AG09319 (cell line): ENCODE measurements at regions not wholly inside any gene's neighbourhood (a gene's known extent, or its start where the extent isn't known, plus 50 kb on each side); places are given as distances from the start of the nearest gene placed in this dataset.

Experiments used
- DNase-seq: peaks from one replicate; pipeline ENCODE4 v3.0.0-alpha.2; 2010; ENCODE audit warnings: low read depth; ENCODE audit errors: extremely low read depth
- TF ChIP-seq, protein P1 (sequence below): IDR thresholded peaks from 2 replicates; pipeline ENCODE4 v1.5.1; 2011; ENCODE audit warnings: low read depth, mild to moderate bottlenecking, inconsistent platforms, low read length, moderate library complexity

- no peak for DNase-seq
- TF ChIP-seq, protein P1, sequence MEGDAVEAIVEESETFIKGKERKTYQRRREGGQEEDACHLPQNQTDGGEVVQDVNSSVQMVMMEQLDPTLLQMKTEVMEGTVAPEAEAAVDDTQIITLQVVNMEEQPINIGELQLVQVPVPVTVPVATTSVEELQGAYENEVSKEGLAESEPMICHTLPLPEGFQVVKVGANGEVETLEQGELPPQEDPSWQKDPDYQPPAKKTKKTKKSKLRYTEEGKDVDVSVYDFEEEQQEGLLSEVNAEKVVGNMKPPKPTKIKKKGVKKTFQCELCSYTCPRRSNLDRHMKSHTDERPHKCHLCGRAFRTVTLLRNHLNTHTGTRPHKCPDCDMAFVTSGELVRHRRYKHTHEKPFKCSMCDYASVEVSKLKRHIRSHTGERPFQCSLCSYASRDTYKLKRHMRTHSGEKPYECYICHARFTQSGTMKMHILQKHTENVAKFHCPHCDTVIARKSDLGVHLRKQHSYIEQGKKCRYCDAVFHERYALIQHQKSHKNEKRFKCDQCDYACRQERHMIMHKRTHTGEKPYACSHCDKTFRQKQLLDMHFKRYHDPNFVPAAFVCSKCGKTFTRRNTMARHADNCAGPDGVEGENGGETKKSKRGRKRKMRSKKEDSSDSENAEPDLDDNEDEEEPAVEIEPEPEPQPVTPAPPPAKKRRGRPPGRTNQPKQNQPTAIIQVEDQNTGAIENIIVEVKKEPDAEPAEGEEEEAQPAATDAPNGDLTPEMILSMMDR = no peak
Measured at GRCh38 chr3:182305881-182306665, 487.2 kb upstream of the ATP11B start.

GRCh38 chr3:182308328-182308727, 485.0 kb upstream of the ATP11B start:
- no peak for DNase-seq
- TF ChIP-seq, protein P1 = no peak

DNA sequence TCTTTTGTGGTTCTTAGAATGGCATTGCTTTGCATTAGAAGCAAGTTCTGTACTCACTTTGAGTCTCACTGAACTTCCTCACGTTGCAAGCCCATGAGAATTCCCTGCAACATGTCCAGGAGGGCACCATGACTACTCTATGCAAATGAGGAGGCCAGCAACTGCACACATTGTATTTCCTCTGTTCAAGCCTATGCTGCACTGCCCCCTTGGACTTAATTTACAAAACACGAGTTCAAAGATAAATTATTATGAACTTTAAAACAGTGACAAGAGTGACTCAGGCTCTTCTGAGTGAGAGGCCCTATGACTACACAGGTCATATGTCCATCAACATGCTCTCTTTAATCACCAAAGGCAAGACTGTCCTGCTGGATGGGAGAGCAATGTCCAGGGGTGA, 484.2 kb upstream of the ATP11B start:
- no peak for DNase-seq
- TF ChIP-seq, protein P1 = no peak

GRCh38 chr3:182315313-182315712, 478.0 kb upstream of the ATP11B start:
- TF ChIP-seq, protein P1 = no peak
- no peak for DNase-seq

- TF ChIP-seq, protein P1 = no peak
- no peak for DNase-seq
Measured at GRCh38 chr3:182323126-182323700, 470.1 kb upstream of the ATP11B start.

DNA sequence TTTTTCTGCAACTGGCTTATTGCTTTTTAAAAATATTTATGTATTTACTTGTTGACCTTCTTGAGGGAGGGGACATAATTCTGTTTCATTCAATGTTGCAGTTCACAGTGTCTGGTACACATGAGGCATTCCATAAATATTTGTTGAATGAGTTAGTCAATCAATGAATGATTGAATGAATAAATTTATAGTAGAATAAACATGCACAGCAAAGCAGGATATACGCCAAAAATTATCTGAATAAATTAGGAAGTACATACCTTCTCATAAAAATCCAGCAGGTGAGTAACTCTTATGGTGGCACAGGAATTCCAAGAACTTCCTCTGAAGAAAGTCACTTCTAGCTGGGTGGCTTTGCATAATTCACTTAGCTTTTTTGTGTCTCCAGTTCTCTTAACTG, 469.4 kb upstream of the ATP11B start:
- TF ChIP-seq, protein P1 = no peak
- DNase-seq = no peak

GRCh38 chr3:182325213-182325950, 467.9 kb upstream of the ATP11B start:
- TF ChIP-seq, protein P1 = no peak

More at GRCh38 chr3:182325213-182325950, 467.9 kb upstream of the ATP11B start:
- DNase-seq = no peak
